HG02973 (cell line): ENCODE measurements at regions not wholly inside any gene's neighbourhood (a gene's known extent, or its start where the extent isn't known, plus 50 kb on each side); places are given as distances from the start of the nearest gene placed in this dataset.

ENCODE experiments used
- ATAC-seq: cut with Tn5 transposase; IDR thresholded peaks from one replicate; pipeline ENCODE4 v1.9.1; 2021; ENCODE audit warnings: moderate library complexity; ENCODE audit not compliant: unreplicated experiment

- ATAC-seq, result no peak
These were observed 96.7 kb upstream of the FER start for GRCh38 chr5:108650997-108651396.

DNA sequence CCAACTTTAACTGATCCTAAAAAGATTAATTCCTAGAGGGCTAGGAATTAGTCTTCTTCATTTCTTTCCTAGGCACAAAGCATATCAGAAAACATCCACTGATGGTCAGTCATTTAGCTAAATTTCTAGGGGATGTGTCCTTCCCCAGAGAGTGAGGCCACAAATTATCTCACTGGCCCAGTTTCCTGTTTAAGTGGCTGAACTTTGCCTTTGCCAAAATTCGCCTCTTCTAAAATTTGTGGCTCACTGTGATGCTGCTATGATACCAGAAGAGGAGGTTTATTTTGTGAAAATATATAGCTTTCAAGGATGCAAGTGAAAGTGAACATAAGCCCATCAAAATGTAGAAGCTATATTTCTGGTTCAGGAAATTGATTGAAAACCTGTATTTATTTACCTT, 98.1 kb upstream of the FER start:
- no peak for ATAC-seq

GRCh38 chr5:108649106-108649505, 98.6 kb upstream of the FER start:
- ATAC-seq, result no peak

- ATAC-seq, result peak; percentile 99
These were observed 105.4 kb upstream of the FER start for GRCh38 chr5:108642170-108642906.

- no peak for ATAC-seq
These were observed 106.1 kb upstream of the FER start for GRCh38 chr5:108641596-108641995.

- no peak for ATAC-seq
These were observed 108.3 kb upstream of the FER start for GRCh38 chr5:108639366-108639765.

GRCh38 chr5:108638021-108638420, 109.7 kb upstream of the FER start:
- ATAC-seq, result no peak

DNA sequence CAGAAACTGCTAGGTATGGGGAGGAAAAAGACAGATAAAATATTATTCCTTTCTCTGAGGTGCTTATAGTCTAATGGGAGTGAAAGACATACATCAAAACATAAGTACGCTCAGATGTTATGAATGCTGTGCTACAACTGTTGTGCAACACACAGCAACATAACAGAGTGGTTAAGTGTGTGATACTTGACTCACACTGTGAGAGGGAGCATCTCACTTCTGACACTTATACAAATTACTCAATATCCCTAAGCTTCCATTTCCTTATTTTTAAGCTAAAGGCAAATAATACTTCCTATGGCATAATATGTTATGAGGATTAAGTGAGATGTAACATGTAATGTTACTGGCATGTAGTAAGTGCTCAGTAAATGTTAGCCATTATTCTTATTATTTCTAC, 110.6 kb upstream of the FER start:
- ATAC-seq, result no peak

DNA sequence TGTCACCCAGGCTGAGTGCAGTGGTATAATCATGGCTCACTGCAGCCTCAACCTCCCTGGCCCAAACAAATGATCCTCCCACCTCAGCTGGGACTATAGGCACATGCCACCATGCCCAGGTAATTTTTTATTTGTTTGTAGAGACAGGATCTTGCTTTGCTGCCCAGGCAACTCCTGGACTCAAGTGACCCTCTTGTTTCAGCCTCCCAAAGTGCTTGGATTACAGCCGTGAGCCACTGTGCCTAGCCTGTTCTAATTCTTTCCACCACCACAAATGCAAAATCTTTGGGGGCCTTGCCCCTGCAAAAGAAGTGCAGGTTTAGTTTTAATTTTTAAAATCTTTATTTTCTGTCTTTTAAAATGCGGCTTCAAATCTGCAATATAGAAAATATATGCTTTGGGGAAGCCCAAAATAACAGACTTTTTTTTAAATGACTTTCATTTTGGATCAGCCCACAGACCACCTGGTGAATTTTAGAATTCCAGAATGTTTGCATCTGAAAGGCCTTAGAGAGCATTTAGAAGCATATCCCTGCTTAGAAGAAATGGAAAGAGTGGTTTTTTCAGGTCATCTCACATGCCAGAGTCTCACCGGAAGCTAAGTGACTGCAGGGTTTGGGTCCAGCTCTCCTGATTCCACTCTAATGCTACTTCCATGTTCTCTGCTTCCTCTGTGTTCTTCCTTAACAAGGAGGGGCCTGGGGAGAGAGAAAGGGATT, 111.4 kb upstream of the FER start:
- ATAC-seq, result no peak

DNA sequence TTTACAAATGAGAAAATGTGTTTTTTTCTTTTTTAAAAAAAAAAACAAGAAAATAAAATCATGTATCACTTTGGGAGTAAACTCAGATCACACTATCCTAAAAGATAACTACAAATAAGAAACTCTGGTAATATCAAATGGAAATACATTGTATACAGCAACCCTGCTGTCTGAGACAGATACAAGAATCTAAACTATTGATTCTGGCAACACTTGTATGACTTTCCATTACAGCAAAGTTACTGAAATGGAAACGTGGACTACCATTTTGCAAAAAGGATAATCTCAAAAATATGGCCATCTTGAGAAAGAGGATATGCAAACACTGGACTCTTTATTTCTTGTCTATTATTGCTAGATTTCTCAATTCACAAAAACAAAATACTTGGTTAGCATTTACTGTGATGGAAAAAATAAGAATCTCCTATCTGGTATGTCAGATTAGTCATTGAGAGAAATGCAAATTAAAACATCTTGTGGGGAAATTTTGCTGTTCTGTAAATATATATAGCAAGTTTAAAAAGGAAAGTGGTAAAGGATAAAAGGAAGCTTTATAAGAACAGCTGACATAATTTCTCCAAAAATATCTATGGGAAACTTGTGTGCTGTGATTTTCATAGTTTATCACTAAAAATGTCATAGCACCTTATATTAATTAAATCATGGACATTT, 112.9 kb upstream of the FER start:
- peak; percentile 77 for ATAC-seq

GRCh38 chr5:108634010-108634616, 113.6 kb upstream of the FER start:
- no peak for ATAC-seq

GRCh38 chr5:108629779-108630528, 117.7 kb upstream of the FER start:
- ATAC-seq, result no peak

- ATAC-seq, result no peak
These were observed 122.0 kb upstream of the FER start for GRCh38 chr5:108625654-108626053.

- no peak for ATAC-seq
These were observed 123.9 kb upstream of the FER start for GRCh38 chr5:108623826-108624225.

DNA sequence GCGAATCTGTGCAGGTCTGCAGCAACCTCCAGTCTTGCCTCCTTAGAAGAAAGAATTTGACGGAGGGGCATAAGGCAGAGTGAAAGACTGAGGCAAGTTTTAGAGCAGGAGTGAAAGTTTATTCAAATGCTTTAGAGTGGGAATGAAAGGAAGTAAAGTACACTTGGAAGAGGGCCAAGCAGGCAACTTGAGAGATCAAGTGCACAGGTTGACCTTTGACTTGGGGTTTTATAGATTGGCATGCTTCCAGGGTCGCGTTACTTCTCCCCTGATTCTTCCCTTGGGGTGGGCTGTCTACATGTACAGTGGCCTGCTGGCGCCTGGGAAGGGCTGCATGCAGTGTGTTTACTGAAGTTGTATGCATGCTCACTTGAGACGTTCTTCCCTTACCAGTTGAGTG, 127.2 kb upstream of the FER start:
- no peak for ATAC-seq

DNA sequence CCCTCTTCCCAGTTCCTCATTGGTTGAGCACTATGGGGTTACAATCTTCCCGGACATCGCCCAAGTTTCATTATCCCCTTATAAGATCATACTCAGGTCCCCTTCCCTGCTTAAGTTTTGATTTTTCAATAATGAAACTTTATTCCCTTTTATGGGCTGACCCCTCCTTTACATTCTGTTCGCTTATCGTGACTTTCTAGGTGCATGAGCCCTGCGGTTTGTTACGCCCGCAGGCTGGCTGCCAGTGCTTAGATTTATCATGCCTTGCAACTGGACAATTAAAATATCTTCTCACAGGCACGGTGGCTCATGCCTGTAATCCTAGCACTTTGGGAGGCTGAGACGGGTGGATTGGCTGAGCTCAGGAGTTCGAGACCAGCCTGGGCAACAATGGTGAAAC, 127.9 kb upstream of the FER start:
- ATAC-seq, result no peak

- no peak for ATAC-seq
These were observed 129.9 kb upstream of the FER start for GRCh38 chr5:108617467-108618435.

- ATAC-seq, result no peak
These were observed 132.5 kb upstream of the FER start for GRCh38 chr5:108615216-108615615.

DNA sequence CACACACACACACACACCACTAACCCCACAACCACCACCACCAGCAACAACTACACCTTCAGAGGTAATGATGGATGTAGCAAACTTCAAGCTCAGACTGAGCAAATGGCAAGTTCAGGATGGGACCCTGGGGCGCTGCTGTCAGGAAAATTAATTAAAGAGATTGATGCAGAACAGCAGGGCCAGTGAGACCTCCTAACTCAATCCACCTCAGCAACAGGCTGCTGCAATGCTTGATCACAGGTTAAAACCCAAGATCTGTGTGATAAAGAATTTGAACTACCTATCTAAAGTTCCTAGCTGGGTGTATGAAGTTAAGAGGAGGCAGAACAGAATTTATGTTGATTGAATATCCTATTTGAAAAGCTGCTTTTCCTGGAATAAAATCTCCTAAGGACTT, 140.3 kb upstream of the FER start:
- no peak for ATAC-seq

DNA sequence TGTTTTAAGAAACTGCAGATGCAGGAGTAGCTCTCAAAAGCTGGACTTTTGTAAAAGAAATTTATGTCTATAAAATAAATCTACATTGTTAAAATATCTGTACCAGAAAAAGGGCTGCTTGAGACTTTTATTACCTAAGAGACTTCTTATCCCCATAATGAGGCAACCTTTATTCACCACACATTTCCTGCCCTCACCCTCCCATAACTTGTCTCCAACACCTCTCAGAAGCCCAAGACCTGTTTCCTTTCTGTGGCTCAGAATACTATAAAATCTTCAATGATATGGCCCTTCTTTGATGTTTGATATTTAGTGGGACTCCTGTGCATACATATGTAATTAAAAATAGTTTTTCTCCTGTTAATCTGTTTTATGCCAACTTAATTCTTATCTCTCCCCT, 141.5 kb upstream of the FER start:
- no peak for ATAC-seq
